GM18951 (cell line): ENCODE measurements at regions not wholly inside any gene's neighbourhood (a gene's known extent, or its start where the extent isn't known, plus 50 kb on each side); places are given as distances from the start of the nearest gene placed in this dataset.

ENCODE experiments used
- POLR2A ChIP-seq: IDR thresholded peaks from 4 replicates; pipeline ENCODE4 v1.6.1; 2011; ENCODE audit warnings: mild to moderate bottlenecking; ENCODE audit not compliant: insufficient read length, insufficient read depth; ENCODE audit errors: extremely low read depth
- in situ Hi-C: fragments of 300-500 bp; cut with MboI; formaldehyde crosslinking; loops from one replicate; pipeline ENCODE4 v1.12.0; 2022; ENCODE audit warnings: low sequenced_read_pairs, mixed read lengths, inconsistent platforms; ENCODE audit not compliant: unreplicated experiment

GRCh38 chr20:16902662-16903061, 154.5 kb downstream of the OTOR start:
- TF ChIP-seq POLR2A, result no peak
- in situ Hi-C loops, result no loop called here

- TF ChIP-seq POLR2A, result no peak
- in situ Hi-C loops, result no loop called here
Observed at GRCh38 chr20:16904751-16905150, 156.6 kb downstream of the OTOR start.

GRCh38 chr20:16914277-16914676, 166.1 kb downstream of the OTOR start:
- TF ChIP-seq POLR2A, result no peak
- in situ Hi-C loops, result no loop called here

- in situ Hi-C loops, result no loop called here
- no peak for TF ChIP-seq POLR2A
Observed at GRCh38 chr20:16916165-16916564, 168.0 kb downstream of the OTOR start.

- in situ Hi-C loops, result no loop called here
- no peak for TF ChIP-seq POLR2A
Observed at GRCh38 chr20:16917636-16918035, 169.5 kb downstream of the OTOR start.

GRCh38 chr20:16918366-16918765, 170.2 kb downstream of the OTOR start:
- in situ Hi-C loops, result no loop called here
- TF ChIP-seq POLR2A, result no peak

GRCh38 chr20:16919841-16920240, 171.7 kb downstream of the OTOR start:
- no peak for TF ChIP-seq POLR2A

GRCh38 chr20:16922834-16923233, 174.7 kb downstream of the OTOR start:
- in situ Hi-C loops, result no loop called here
- no peak for TF ChIP-seq POLR2A

More at GRCh38 chr20:16919841-16920240, 171.7 kb downstream of the OTOR start:
- in situ Hi-C loops, result no loop called here

- in situ Hi-C loops, result no loop called here
- TF ChIP-seq POLR2A, result no peak
Observed at GRCh38 chr20:16926626-16927430, 178.7 kb downstream of the OTOR start.

GRCh38 chr20:16929756-16930155, 181.6 kb downstream of the OTOR start:
- in situ Hi-C loops, result no loop called here
- no peak for TF ChIP-seq POLR2A

- in situ Hi-C loops, result no loop called here
- no peak for TF ChIP-seq POLR2A
Observed at GRCh38 chr20:16930656-16931055, 182.5 kb downstream of the OTOR start.

- in situ Hi-C loops, result no loop called here
- no peak for TF ChIP-seq POLR2A
Observed at GRCh38 chr20:16939051-16939450, 190.9 kb downstream of the OTOR start.

GRCh38 chr20:16940701-16941100, 192.5 kb downstream of the OTOR start:
- in situ Hi-C loops, result no loop called here
- no peak for TF ChIP-seq POLR2A

GRCh38 chr20:16942051-16942450, 193.9 kb downstream of the OTOR start:
- no peak for TF ChIP-seq POLR2A
- in situ Hi-C loops, result no loop called here
